ENCODE measurements at regions not wholly inside any gene's neighbourhood (a gene's known extent, or its start where the extent isn't known, plus 50 kb on each side); places are given as distances from the start of the nearest gene placed in this dataset.

- DNase-seq (ENCODE audit: low read depth in 1 of 2, low spot score in 1 of 2) (no peak), ATAC-seq (no peak), FAIRE-seq (peak; percentile 32)
- Histone ChIP-seq H3K4me2 (no peak overlapping the region), H3K27ac (no peak overlapping the region), H3K4me3 (no peak overlapping the region), H3K4me1 (no peaks in the 10 kb centered on the region), H3K9me3 (no peaks in the 10 kb centered on the region)
- 6% methylated on average over 4 of the region's 4 CpGs for WGBS (ENCODE audit: missing lambda C conversion rate)
- POLR2A ChIA-PET: no interaction called here
- CTCF ChIA-PET: interaction anchor here (0.6 kb wide), 1 partner anchor 156 kb away, joined by 3 read pairs; no protein-coding TSS in a partner anchor
- TF ChIP-seq SMC3 (IDR thresholded peaks at IDR 0.05): no peak
- TF ChIP-seq USF2 (IDR thresholded peaks at IDR 0.05): peak; percentile 12; the same call in 1 of the 2 replicates
Observed at GRCh38 chrX:147468600-147468999, 443.1 kb upstream of the FMR1 start.

GRCh38 chrX:147476008-147476407, 435.7 kb upstream of the FMR1 start:
- TF ChIP-seq RAD21 (conservative IDR thresholded peaks at IDR 0.05 in 1 of 2, IDR thresholded peaks at IDR 0.05 in 1 of 2) (peak in 1 of 2 experiments; percentile 25; a peak in 1 of 5 replicates), CTCF (IDR thresholded peaks at IDR 0.05) (0 out of 3 replicates have a peak, but pooled peaks have one; percentile 6), ELK1 (IDR thresholded peaks at IDR 0.05; ENCODE audit: low read depth, low read length) (no peak)
- ChIA-PET CTCF (interaction anchor here (1.3 kb wide), 1 partner anchor 10 kb away, joined by 5 read pairs; no protein-coding TSS in a partner anchor), POLR2A (no interaction called here)
- WGBS (ENCODE audit: missing lambda C conversion rate): 11% methylated on average over 7 of the region's 7 CpGs
- Histone ChIP-seq H3K4me3 (no peak overlapping the region), H3K4me2 (no peak overlapping the region), H3K4me1 (no peaks in the 10 kb centered on the region), H3K9me3 (no peaks in the 10 kb centered on the region), H3K27ac (no peak overlapping the region)
- DNase-seq (ENCODE audit: low read depth in 1 of 2, low spot score in 1 of 2) (peak in 1 of 2 experiments; percentile 10), ATAC-seq (no peak), FAIRE-seq (peak; percentile 32)

- POLR2A ChIA-PET: no interaction called here
- FAIRE-seq: no peak
- CTCF ChIA-PET: no interaction called here
Observed at GRCh38 chrX:147478899-147479298, 432.8 kb upstream of the FMR1 start.

GRCh38 chrX:147485207-147485606, 426.5 kb upstream of the FMR1 start:
- no peak overlapping the region for H3K4me2 ChIP-seq
- ChIA-PET CTCF (interaction anchor here (1.4 kb wide), 1 partner anchor 9 kb away, joined by 5 read pairs; no protein-coding TSS in a partner anchor), POLR2A (no interaction called here)
- 0% methylated on average over 1 of the region's 2 CpGs for WGBS (ENCODE audit: missing lambda C conversion rate)
- no peak for ATAC-seq
- H3K27ac ChIP-seq: no peak overlapping the region
- FAIRE-seq: no peak
- H3K9me3 ChIP-seq: no peaks in the 10 kb centered on the region
- no peak for DNase-seq (ENCODE audit: low read depth in 1 of 2, low spot score in 1 of 2)
- no peaks in the 10 kb centered on the region for H3K4me1 ChIP-seq
- H3K4me3 ChIP-seq: no peak overlapping the region
- no peak for TF ChIP-seq MYC (IDR thresholded peaks at IDR 0.05; ENCODE audit: borderline replicate concordance, low read length)
- TF ChIP-seq EHF (CRISPR knock-in tag; IDR thresholded peaks at IDR 0.05): no peak
- TF ChIP-seq MAZ (IDR thresholded peaks at IDR 0.05; ENCODE audit: borderline replicate concordance, low read depth, low read length): no peak
- TF ChIP-seq ATOH8 (CRISPR knock-in tag; IDR thresholded peaks at IDR 0.05; ENCODE audit: low read depth): no peak
- TF ChIP-seq FOSB (CRISPR knock-in tag; IDR thresholded peaks at IDR 0.05): no peak
- no peak for TF ChIP-seq CTCF (IDR thresholded peaks at IDR 0.05)
- no peak for TF ChIP-seq ELK1 (IDR thresholded peaks at IDR 0.05; ENCODE audit: low read depth, low read length)
- no peak for TF ChIP-seq HES2 (IDR thresholded peaks at IDR 0.05)
- no peak for TF ChIP-seq ESRRA (IDR thresholded peaks at IDR 0.05; ENCODE audit: borderline replicate concordance, low read length)
- TF ChIP-seq RFX5 (IDR thresholded peaks at IDR 0.05): no peak
- no peak for TF ChIP-seq SREBF2 (IDR thresholded peaks at IDR 0.05)
- TF ChIP-seq MAFK (IDR thresholded peaks at IDR 0.05; ENCODE audit: partially characterized antibody): no peak
- no peak for TF ChIP-seq TP53 (CRISPR knock-in tag; IDR thresholded peaks at IDR 0.05)
- TF ChIP-seq FOSL2 (IDR thresholded peaks at IDR 0.05): no peak
- no peak for TF ChIP-seq FOSL2 (CRISPR knock-in tag; IDR thresholded peaks at IDR 0.05)
- TF ChIP-seq RAD21 (conservative IDR thresholded peaks at IDR 0.05 in 1 of 2, IDR thresholded peaks at IDR 0.05 in 1 of 2): no peak
- no peak for TF ChIP-seq POLR2AphosphoS2 (conservative IDR thresholded peaks at IDR 0.05; ENCODE audit: low read length)
- TF ChIP-seq NPAS2 (CRISPR knock-in tag; IDR thresholded peaks at IDR 0.05; ENCODE audit: borderline replicate concordance): no peak

More at GRCh38 chrX:147478899-147479298, 432.8 kb upstream of the FMR1 start:
- Histone ChIP-seq H3K4me2 (no peak overlapping the region), H3K27ac (no peak overlapping the region), H3K4me3 (no peak overlapping the region), H3K4me1 (no peaks in the 10 kb centered on the region), H3K9me3 (no peaks in the 10 kb centered on the region)
- no peak for TF ChIP-seq CHD2 (IDR thresholded peaks at IDR 0.05; ENCODE audit: low read length, partially characterized antibody)
- no peak for TF ChIP-seq SMC3 (IDR thresholded peaks at IDR 0.05)
- TF ChIP-seq KDM5A (IDR thresholded peaks at IDR 0.05): no peak
- TF ChIP-seq EHF (CRISPR knock-in tag; IDR thresholded peaks at IDR 0.05): no peak
- 26% methylated on average over 2 of the region's 2 CpGs for WGBS (ENCODE audit: missing lambda C conversion rate)
- ATAC-seq (no peak), DNase-seq (ENCODE audit: low read depth in 1 of 2, low spot score in 1 of 2) (no peak)

Measured in A549 (cell line).